GM12878 (cell line): ENCODE measurements at regions not wholly inside any gene's neighbourhood (a gene's known extent, or its start where the extent isn't known, plus 50 kb on each side); places are given as distances from the start of the nearest gene placed in this dataset.
A peak's percentile ranks its signal among the peaks of the same experiment; 100 is the strongest.

Source experiments
- ATAC-seq: fragments of 200-7000 bp; cut with Tn5 transposase; 3 replicates; pipeline ENCODE4 v1.9.1; 2020; ENCODE audit warnings: mild to moderate bottlenecking, moderate library complexity
- BruUV-seq: library from RNA; stranded (reverse); fragments of 400-500 nt; replicated peaks from 2 replicates; lab custom pipeline; 2021; lab: Mats Ljungman, UMichigan
- CTCF ChIA-PET: fragments of 300-600 bp; sonication (Branson Sonifier 250); formaldehyde crosslinking; extraction: SDS; loops from one replicate; lab custom pipeline; 2021; ENCODE audit warnings: inconsistent platforms; lab: Yijun Ruan, JAX
- POLR2A ChIA-PET: fragments of 350-600 bp; formaldehyde crosslinking; extraction: SDS; loops from one replicate; lab custom pipeline; 2021; ENCODE audit warnings: inconsistent platforms; lab: Charles Lee
- RAD21 ChIA-PET: fragments of 300-600 bp; sonication (Branson Sonifier 250); formaldehyde crosslinking; loops from one replicate; lab custom pipeline; 2023; ENCODE audit warnings: antibody characterized with exemption; ENCODE audit not compliant: unreplicated experiment; lab: Charles Lee
- SMC1A ChIA-PET: fragments of 300-600 bp; sonication (Branson Sonifier 250); formaldehyde crosslinking; loops from one replicate; lab custom pipeline; 2023; ENCODE audit not compliant: unreplicated experiment, uncharacterized antibody; lab: Charles Lee
- DNase-seq: peaks from one replicate; pipeline ENCODE4 v3.0.0-alpha.2; 2011; ENCODE audit warnings: low read depth, low spot score
- FAIRE-seq: peaks from 3 replicates; lab custom pipeline; 2011; peaks lifted over from hg19 to GRCh38; lab: Jason Lieb, UNC
- H2AFZ ChIP-seq: 2 replicates; pipeline ENCODE4 v1.6.0; 2011; ENCODE audit warnings: low read depth, low read length, control low read depth; ENCODE audit not compliant: control insufficient read depth
- H3K27ac ChIP-seq: 2 replicates; pipeline ENCODE4 v1.5.1; 2011; ENCODE audit warnings: control low read depth; ENCODE audit not compliant: control insufficient read depth, insufficient read depth
- H3K27me3 ChIP-seq, 2 experiments: replicated peaks in 1 of 2; 2 replicates each; pipeline versions ENCODE4 v1.6.0 to v1.6.1; 2011; ENCODE audit warnings: low read length in 1 of 2; ENCODE audit not compliant: control insufficient read depth in 2 of 2, insufficient read depth in 2 of 2
- H3K36me3 ChIP-seq, 2 experiments: 2 replicates each; pipeline ENCODE4 v1.5.1; 2011; ENCODE audit warnings: low read length in 1 of 2; ENCODE audit not compliant: control insufficient read depth in 2 of 2, insufficient read depth in 2 of 2
- H3K4me1 ChIP-seq: 2 replicates; pipeline ENCODE4 v1.6.1; 2011; ENCODE audit warnings: mild to moderate bottlenecking, low read length, moderate library complexity, mixed read lengths; ENCODE audit not compliant: control insufficient read depth, insufficient read depth
- H3K4me2 ChIP-seq: 2 replicates; pipeline ENCODE4 v1.6.0; 2011; ENCODE audit warnings: control low read depth; ENCODE audit not compliant: control insufficient read depth, insufficient read depth
- H3K4me3 ChIP-seq: fragments of 200-600 bp; sonication (generic); 2 replicates; pipeline ENCODE4 v1.5.1; 2016
- H3K79me2 ChIP-seq: 2 replicates; pipeline ENCODE4 v1.6.0; 2011; ENCODE audit warnings: low read length; ENCODE audit not compliant: control insufficient read depth, insufficient read depth
- H3K9ac ChIP-seq: 2 replicates; pipeline ENCODE4 v1.8.0; 2011; ENCODE audit warnings: low read length, control low read depth, mixed read lengths; ENCODE audit not compliant: control insufficient read depth, insufficient read depth
- H3K9me3 ChIP-seq: replicated peaks from 3 replicates; pipeline ENCODE4 v1.5.1; 2011; ENCODE audit warnings: mild to moderate bottlenecking, low read length; ENCODE audit not compliant: control insufficient read depth, insufficient read depth
- H4K20me1 ChIP-seq: 2 replicates; pipeline ENCODE4 v1.6.0; 2011; ENCODE audit not compliant: control insufficient read depth, insufficient read depth
- ATF7 ChIP-seq: fragments of 450-650 bp; IDR thresholded peaks from 2 replicates; pipeline ENCODE4 v1.6.1; 2016; ENCODE audit warnings: low read depth, mild to moderate bottlenecking
- JUND ChIP-seq: IDR thresholded peaks from 2 replicates; pipeline ENCODE4 v1.6.1; 2012; ENCODE audit warnings: low read depth, mild to moderate bottlenecking, low read length, improper control_type of control experiment, moderate library complexity
- POU2F2 ChIP-seq: IDR thresholded peaks from 3 replicates; pipeline ENCODE4 v1.6.1; 2011; ENCODE audit warnings: low read depth, mild to moderate bottlenecking, low read length, borderline replicate concordance
- SPI1 ChIP-seq: IDR thresholded peaks from 2 replicates; pipeline ENCODE4 v1.6.1; 2011; ENCODE audit warnings: low read depth, mild to moderate bottlenecking, low read length, moderate library complexity, borderline replicate concordance; ENCODE audit not compliant: insufficient read depth
- SUPT20H ChIP-seq: IDR thresholded peaks from 2 replicates; pipeline ENCODE4 v1.6.1; 2011; ENCODE audit warnings: low read depth, mild to moderate bottlenecking, low read length, moderate library complexity, borderline replicate concordance; ENCODE audit not compliant: control insufficient read depth
- ZBTB11 ChIP-seq: fragments of 450-650 bp; formaldehyde crosslinking; IDR thresholded peaks from 2 replicates; pipeline ENCODE4 v1.5.0; 2022; ENCODE audit warnings: mild to moderate bottlenecking, missing genetic modification characterization
- ZNF274 ChIP-seq: IDR thresholded peaks from one replicate; pipeline ENCODE4 v1.8.0; 2011; ENCODE audit not compliant: insufficient read length, insufficient read depth
- WGBS: methylation state at CpG from one replicate; pipeline ENCODE4 v1.1.6; 2016; ENCODE audit warnings: low lambda C conversion rate; ENCODE audit not compliant: insufficient replicate concordance, insufficient coverage; ENCODE audit errors: missing lambda C conversion rate; 5-methylcytosine and 5-hydroxymethylcytosine counted together
- in situ Hi-C: fragments of 300-500 bp; cut with MboI; formaldehyde crosslinking; loops from 9 replicates; pipeline ENCODE4 v1.14.3; 2018; ENCODE audit warnings: mixed read lengths
- intact Hi-C: fragments of 100-400 bp; cut with micrococcal nuclease; formaldehyde crosslinking; loops from one replicate; pipeline ENCODE4 v1.14.2; 2022; ENCODE audit not compliant: unreplicated experiment
- TF ChIP-seq, protein P1 (sequence below): IDR thresholded peaks from 2 replicates; pipeline ENCODE4 v1.6.1; 2011; ENCODE audit warnings: borderline replicate concordance, low read depth, mild to moderate bottlenecking, moderate library complexity, mixed read lengths, low read length; ENCODE audit not compliant: insufficient read depth; ENCODE audit errors: extremely low read length

- 41% methylated on average over 2 of the region's 2 CpGs for WGBS
- H3K4me1 ChIP-seq = no peaks in the 10 kb centered on the region
- no peaks in the 10 kb centered on the region for H3K9me3 ChIP-seq
- in situ Hi-C loops = no loop called here
- no peak for TF ChIP-seq JUND
- no peak for TF ChIP-seq POU2F2
- TF ChIP-seq ATF7 = no peak
- TF ChIP-seq, protein P1, sequence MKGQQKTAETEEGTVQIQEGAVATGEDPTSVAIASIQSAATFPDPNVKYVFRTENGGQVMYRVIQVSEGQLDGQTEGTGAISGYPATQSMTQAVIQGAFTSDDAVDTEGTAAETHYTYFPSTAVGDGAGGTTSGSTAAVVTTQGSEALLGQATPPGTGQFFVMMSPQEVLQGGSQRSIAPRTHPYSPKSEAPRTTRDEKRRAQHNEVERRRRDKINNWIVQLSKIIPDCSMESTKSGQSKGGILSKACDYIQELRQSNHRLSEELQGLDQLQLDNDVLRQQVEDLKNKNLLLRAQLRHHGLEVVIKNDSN = no peak
- peak; percentile 59 for TF ChIP-seq SPI1
- TF ChIP-seq ZBTB11 (CRISPR knock-in tag) = no peak
- TF ChIP-seq SUPT20H = no peak
- TF ChIP-seq ZNF274 = no peak
- H3K9ac ChIP-seq = no peak overlapping the region
- H3K4me2 ChIP-seq = no peak overlapping the region
- H3K36me3 ChIP-seq = no peaks in the 10 kb centered on the region
- no TSS peak for BruUV-seq
- ChIA-PET SMC1A (no interaction called here), RAD21 (no interaction called here), CTCF (no interaction called here), POLR2A (interaction anchor here (0.6 kb wide), 1 partner anchor 89 kb away, joined by 3 read pairs; no protein-coding TSS in a partner anchor)
- ATAC-seq (no peak), DNase-seq (peak; percentile 4), FAIRE-seq (peak; percentile 73)
- intact Hi-C loops = no loop called here
- H3K27ac ChIP-seq = no peak overlapping the region
- H2AFZ ChIP-seq = peak overlapping the region; percentile 52; the same call in 1 of the 2 replicates
- no peaks in the 10 kb centered on the region; a peak in 1 of 4 replicates for H3K27me3 ChIP-seq
- no peaks in the 10 kb centered on the region for H4K20me1 ChIP-seq
- no peak overlapping the region for H3K4me3 ChIP-seq
- H3K79me2 ChIP-seq = no peaks in the 10 kb centered on the region
These were observed 300.6 kb upstream of the PLXNA2 start for GRCh38 chr1:208544794-208545193.
